HCT116 (cell line): ENCODE measurements at regions not wholly inside any gene's neighbourhood (a gene's known extent, or its start where the extent isn't known, plus 50 kb on each side); places are given as distances from the start of the nearest gene placed in this dataset.

Experiments
- ATAC-seq: fragments of 200-7000 bp; cut with Tn5 transposase; 2 replicates; pipeline ENCODE4 v1.9.1; 2020; ENCODE audit warnings: mild to moderate bottlenecking, moderate library complexity
- BruUV-seq: library from RNA; stranded (reverse); fragments of 400-500 nt; replicated peaks from 2 replicates; lab custom pipeline; 2021; lab: Mats Ljungman, UMichigan
- CTCF ChIA-PET: fragments of 300-600 bp; sonication (Branson Sonifier 250); formaldehyde crosslinking; loops from one replicate; lab custom pipeline; 2021; ENCODE audit warnings: antibody characterized with exemption; lab: Charles Lee
- POLR2A ChIA-PET: fragments of 300-600, 350-600 bp; sonication (Branson Sonifier 250); formaldehyde crosslinking; loops from one replicate; lab custom pipeline; 2021; ENCODE audit warnings: antibody characterized with exemption; lab: Charles Lee
- RAD21 ChIA-PET, 2 experiments: fragments of 300-600 bp; sonication (Branson Sonifier 250); formaldehyde crosslinking; loops; one replicate each; lab custom pipeline; 2023; ENCODE audit warnings: low total read pairs in 2 of 2; ENCODE audit not compliant: uncharacterized antibody in 2 of 2, unreplicated experiment in 2 of 2, low non-redundant PET in 1 of 2; lab: Charles Lee
- DNase-seq: peaks from one replicate; pipeline ENCODE4 v3.0.0-alpha.2; 2010; ENCODE audit warnings: low read depth, low spot score
- H2AFZ ChIP-seq: fragments of 200-600 bp; shearing (Covaris generic), sonication (generic); 2 replicates; pipeline ENCODE4 v1.6.1; 2017; ENCODE audit warnings: low read depth, mixed run types, mixed read lengths, antibody characterized with exemption, low read length; ENCODE audit not compliant: poor library complexity, severe bottlenecking
- H3K27ac ChIP-seq: 2 replicates; pipeline ENCODE4 v1.5.1; 2012; ENCODE audit warnings: low read depth, low read length
- H3K27me3 ChIP-seq: fragments of 200-600 bp; sonication (generic); 2 replicates; pipeline ENCODE4 v1.6.1; 2016; ENCODE audit warnings: mixed run types, low read length, mixed read lengths; ENCODE audit not compliant: insufficient read depth
- H3K36me3 ChIP-seq, 2 experiments: fragments of 200-500 bp in 1 of 2; fragments of 200-600 bp in 1 of 2; sonication (Bioruptor generic) in 1 of 2; sonication (generic) in 1 of 2; 2 replicates each; pipeline versions ENCODE4 v1.5.1 to v1.6.1; 2014 to 2016; ENCODE audit warnings: low read length in 2 of 2, inconsistent platforms in 1 of 2, mixed read lengths in 1 of 2, mixed run types in 1 of 2; ENCODE audit not compliant: insufficient read depth in 2 of 2, control insufficient read depth in 1 of 2
- H3K4me1 ChIP-seq, 2 experiments: fragments of 200-600 bp in 1 of 2; sonication (generic) in 1 of 2; 2 replicates each; pipeline versions ENCODE4 v1.5.1 to v1.6.1; 2012 to 2017; ENCODE audit warnings: low read length in 2 of 2, inconsistent platforms in 1 of 2, mild to moderate bottlenecking in 1 of 2, mixed read lengths in 1 of 2, mixed run types in 1 of 2, moderate library complexity in 1 of 2; ENCODE audit not compliant: insufficient read depth in 2 of 2, control insufficient read depth in 1 of 2
- H3K4me2 ChIP-seq: fragments of 200-600 bp; sonication (generic); 2 replicates; pipeline ENCODE4 v1.6.1; 2017; ENCODE audit warnings: mixed run types, low read length, mixed read lengths
- H3K4me3 ChIP-seq, 2 experiments: fragments of 200-600 bp in 1 of 2; sonication (generic) in 1 of 2; replicated peaks in 1 of 2; 2 replicates each; pipeline ENCODE4 v1.5.1; 2011 to 2016; ENCODE audit warnings: low read length in 2 of 2, control low read depth in 1 of 2, low read depth in 1 of 2, mild to moderate bottlenecking in 1 of 2, mixed read lengths in 1 of 2, mixed run types in 1 of 2
- H3K79me2 ChIP-seq: fragments of 200-600 bp; sonication (generic); 2 replicates; pipeline ENCODE4 v1.6.1; 2017; ENCODE audit warnings: mild to moderate bottlenecking, mixed run types, low read length, moderate library complexity, mixed read lengths; ENCODE audit not compliant: insufficient read depth
- H3K9ac ChIP-seq: fragments of 200-600 bp; sonication (generic); 2 replicates; pipeline ENCODE4 v1.6.1; 2016; ENCODE audit warnings: low read length, mixed read lengths
- H3K9me2 ChIP-seq: fragments of 200-600 bp; sonication (generic), shearing (Covaris generic); 2 replicates; pipeline ENCODE4 v1.6.1; 2017; ENCODE audit warnings: mixed run types, mild to moderate bottlenecking, moderate library complexity; ENCODE audit not compliant: insufficient read depth
- H3K9me3 ChIP-seq, 2 experiments: fragments of 200-500 bp in 1 of 2; fragments of 200-600 bp in 1 of 2; sonication (Bioruptor generic) in 1 of 2; sonication (generic) in 1 of 2; 2 replicates each; pipeline ENCODE4 v1.6.1; 2014 to 2017; ENCODE audit warnings: low read length in 2 of 2, mixed read lengths in 2 of 2, inconsistent platforms in 1 of 2, low read depth in 1 of 2, mild to moderate bottlenecking in 1 of 2, mixed run types in 1 of 2, moderate library complexity in 1 of 2; ENCODE audit not compliant: control insufficient read depth in 1 of 2, insufficient read depth in 1 of 2
- H4K20me1 ChIP-seq: fragments of 200-600 bp; sonication (generic), shearing (Covaris generic); 2 replicates; pipeline ENCODE4 v1.6.1; 2017; ENCODE audit warnings: mixed run types, mild to moderate bottlenecking, moderate library complexity; ENCODE audit not compliant: insufficient read depth
- ATF3 ChIP-seq: IDR thresholded peaks from 2 replicates; pipeline ENCODE4 v1.6.1; 2012
- CBX3 ChIP-seq: IDR thresholded peaks from 2 replicates; pipeline ENCODE4 v1.6.1; 2012; ENCODE audit warnings: low read depth
- EGR1 ChIP-seq: IDR thresholded peaks from 2 replicates; pipeline ENCODE4 v1.6.1; 2012; ENCODE audit warnings: low read depth
- ELF1 ChIP-seq: IDR thresholded peaks from 2 replicates; pipeline ENCODE4 v1.6.1; 2012; ENCODE audit warnings: low read depth, borderline replicate concordance
- FOSL1 ChIP-seq: IDR thresholded peaks from 2 replicates; pipeline ENCODE4 v1.6.1; 2012; ENCODE audit warnings: low read depth
- JUND ChIP-seq: IDR thresholded peaks from 2 replicates; pipeline ENCODE4 v1.6.1; 2012
- POLR2A ChIP-seq: IDR thresholded peaks from 2 replicates; pipeline ENCODE4 v1.7.0; 2011; ENCODE audit warnings: borderline replicate concordance; ENCODE audit not compliant: insufficient read depth, insufficient read length; ENCODE audit errors: extremely low read depth
- POLR2AphosphoS5 ChIP-seq: IDR thresholded peaks from 2 replicates; pipeline ENCODE4 v1.6.1; 2011; ENCODE audit warnings: mild to moderate bottlenecking, low read depth, low read length, moderate library complexity
- RAD21 ChIP-seq: IDR thresholded peaks from 2 replicates; pipeline ENCODE4 v1.6.1; 2012; ENCODE audit warnings: low read depth, mild to moderate bottlenecking
- REST ChIP-seq: IDR thresholded peaks from 2 replicates; pipeline ENCODE4 v1.6.1; 2012; ENCODE audit warnings: low read depth
- SIN3A ChIP-seq: IDR thresholded peaks from 2 replicates; pipeline ENCODE4 v1.6.1; 2012; ENCODE audit warnings: low read depth
- SP1 ChIP-seq: IDR thresholded peaks from 2 replicates; pipeline ENCODE4 v1.6.1; 2012; ENCODE audit warnings: low read depth
- SRF ChIP-seq: IDR thresholded peaks from 2 replicates; pipeline ENCODE4 v1.6.1; 2012; ENCODE audit warnings: low read depth
- YY1 ChIP-seq: IDR thresholded peaks from 2 replicates; pipeline ENCODE4 v1.6.1; 2011; ENCODE audit warnings: low read length, low read depth, moderate library complexity, mild to moderate bottlenecking; ENCODE audit not compliant: insufficient replicate concordance; ENCODE audit errors: extremely low read depth
- ZNF274 ChIP-seq: fragments of 200-500 bp; sonication (Bioruptor generic); IDR thresholded peaks from 2 replicates; pipeline ENCODE4 v1.6.1; 2014; ENCODE audit warnings: mild to moderate bottlenecking, low read depth, low read length, inconsistent platforms
- intact Hi-C: fragments of 100-400 bp; cut with micrococcal nuclease; formaldehyde crosslinking; loops from 2 replicates; pipeline ENCODE4 v1.10.0; 2022
- TF ChIP-seq, protein P1 (sequence below): IDR thresholded peaks from 2 replicates; pipeline ENCODE4 v1.6.1; 2012
- TF ChIP-seq, protein P2 (sequence below): IDR thresholded peaks from 2 replicates; pipeline ENCODE4 v1.6.1; 2011; ENCODE audit warnings: mild to moderate bottlenecking, low read length, moderate library complexity; ENCODE audit not compliant: insufficient replicate concordance; ENCODE audit errors: extremely low read depth
- TF ChIP-seq, protein P3 (sequence below), 3 experiments: fragments of 200-600 bp in 1 of 3; sonication (generic) in 1 of 3; IDR thresholded peaks in 2 of 3; conservative IDR thresholded peaks in 1 of 3; 2 replicates each; pipeline ENCODE4 v1.5.1; 2012 to 2017; ENCODE audit warnings: low read depth in 2 of 3, low read length in 2 of 3, antibody characterized with exemption in 1 of 3, borderline replicate concordance in 1 of 3, control low read depth in 1 of 3, mild to moderate bottlenecking in 1 of 3, mixed read lengths in 1 of 3, mixed run types in 1 of 3, moderate library complexity in 1 of 3; ENCODE audit not compliant: insufficient read depth in 1 of 3

GRCh38 chr1:244314921-244315559 is 136.7 kb downstream of the ADSS2 start:
- no peak overlapping the region for H3K9ac ChIP-seq
- RAD21 ChIA-PET, result no interaction called here
- H3K9me2 ChIP-seq, result no peaks in the 10 kb centered on the region
- no peak for DNase-seq
- BruUV-seq, result no TSS peak
- no peaks in the 10 kb centered on the region for H3K9me3 ChIP-seq
- intact Hi-C loops, result no loop called here
- no peaks in the 10 kb centered on the region for H3K79me2 ChIP-seq
- no peaks in the 10 kb centered on the region for H3K27me3 ChIP-seq
- POLR2A ChIA-PET, result no interaction called here
- no peak for TF ChIP-seq CBX3
- TF ChIP-seq, protein P1, sequence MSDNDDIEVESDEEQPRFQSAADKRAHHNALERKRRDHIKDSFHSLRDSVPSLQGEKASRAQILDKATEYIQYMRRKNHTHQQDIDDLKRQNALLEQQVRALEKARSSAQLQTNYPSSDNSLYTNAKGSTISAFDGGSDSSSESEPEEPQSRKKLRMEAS, result no peak
- TF ChIP-seq JUND, result no peak
- no peak for TF ChIP-seq POLR2A
- TF ChIP-seq POLR2AphosphoS5, result no peak
- no peak for TF ChIP-seq SRF
- TF ChIP-seq FOSL1, result no peak
- TF ChIP-seq EGR1, result no peak
- no peak for TF ChIP-seq REST
- TF ChIP-seq YY1, result no peak
- TF ChIP-seq ZNF274, result no peak
- TF ChIP-seq, protein P2, sequence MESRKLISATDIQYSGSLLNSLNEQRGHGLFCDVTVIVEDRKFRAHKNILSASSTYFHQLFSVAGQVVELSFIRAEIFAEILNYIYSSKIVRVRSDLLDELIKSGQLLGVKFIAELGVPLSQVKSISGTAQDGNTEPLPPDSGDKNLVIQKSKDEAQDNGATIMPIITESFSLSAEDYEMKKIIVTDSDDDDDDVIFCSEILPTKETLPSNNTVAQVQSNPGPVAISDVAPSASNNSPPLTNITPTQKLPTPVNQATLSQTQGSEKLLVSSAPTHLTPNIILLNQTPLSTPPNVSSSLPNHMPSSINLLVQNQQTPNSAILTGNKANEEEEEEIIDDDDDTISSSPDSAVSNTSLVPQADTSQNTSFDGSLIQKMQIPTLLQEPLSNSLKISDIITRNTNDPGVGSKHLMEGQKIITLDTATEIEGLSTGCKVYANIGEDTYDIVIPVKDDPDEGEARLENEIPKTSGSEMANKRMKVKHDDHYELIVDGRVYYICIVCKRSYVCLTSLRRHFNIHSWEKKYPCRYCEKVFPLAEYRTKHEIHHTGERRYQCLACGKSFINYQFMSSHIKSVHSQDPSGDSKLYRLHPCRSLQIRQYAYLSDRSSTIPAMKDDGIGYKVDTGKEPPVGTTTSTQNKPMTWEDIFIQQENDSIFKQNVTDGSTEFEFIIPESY, result no peak
- no peak for TF ChIP-seq SIN3A
- TF ChIP-seq ELF1, result no peak
- TF ChIP-seq SP1, result no peak
- TF ChIP-seq ATF3, result no peak
- TF ChIP-seq RAD21, result no peak
- TF ChIP-seq, protein P3, sequence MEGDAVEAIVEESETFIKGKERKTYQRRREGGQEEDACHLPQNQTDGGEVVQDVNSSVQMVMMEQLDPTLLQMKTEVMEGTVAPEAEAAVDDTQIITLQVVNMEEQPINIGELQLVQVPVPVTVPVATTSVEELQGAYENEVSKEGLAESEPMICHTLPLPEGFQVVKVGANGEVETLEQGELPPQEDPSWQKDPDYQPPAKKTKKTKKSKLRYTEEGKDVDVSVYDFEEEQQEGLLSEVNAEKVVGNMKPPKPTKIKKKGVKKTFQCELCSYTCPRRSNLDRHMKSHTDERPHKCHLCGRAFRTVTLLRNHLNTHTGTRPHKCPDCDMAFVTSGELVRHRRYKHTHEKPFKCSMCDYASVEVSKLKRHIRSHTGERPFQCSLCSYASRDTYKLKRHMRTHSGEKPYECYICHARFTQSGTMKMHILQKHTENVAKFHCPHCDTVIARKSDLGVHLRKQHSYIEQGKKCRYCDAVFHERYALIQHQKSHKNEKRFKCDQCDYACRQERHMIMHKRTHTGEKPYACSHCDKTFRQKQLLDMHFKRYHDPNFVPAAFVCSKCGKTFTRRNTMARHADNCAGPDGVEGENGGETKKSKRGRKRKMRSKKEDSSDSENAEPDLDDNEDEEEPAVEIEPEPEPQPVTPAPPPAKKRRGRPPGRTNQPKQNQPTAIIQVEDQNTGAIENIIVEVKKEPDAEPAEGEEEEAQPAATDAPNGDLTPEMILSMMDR (IDR thresholded peaks at IDR 0.05 in 2 of 3, conservative IDR thresholded peaks at IDR 0.05 in 1 of 3; ENCODE audit: borderline replicate concordance in 1 of 3, insufficient read depth in 1 of 3, low read depth in 2 of 3, low read length in 2 of 3), result no peak
- H3K4me3 ChIP-seq, result no peak overlapping the region
- H3K27ac ChIP-seq, result no peak overlapping the region
- H3K4me1 ChIP-seq, result no peaks in the 10 kb centered on the region
- H3K4me2 ChIP-seq, result no peak overlapping the region
- no peaks in the 10 kb centered on the region for H4K20me1 ChIP-seq
- H2AFZ ChIP-seq, result no peak overlapping the region
- no peak for ATAC-seq
- CTCF ChIA-PET, result no interaction called here
- no peaks in the 10 kb centered on the region for H3K36me3 ChIP-seq
